K562 (cell line): ENCODE measurements at regions not wholly inside any gene's neighbourhood (a gene's known extent, or its start where the extent isn't known, plus 50 kb on each side); places are given as distances from the start of the nearest gene placed in this dataset.

ENCODE experiments used
- CTCF ChIP-seq, 3 experiments: IDR thresholded peaks in 2 of 3; conservative IDR thresholded peaks in 1 of 3; 2 replicates each; pipeline ENCODE4 v1.5.1; 2011 to 2012; ENCODE audit warnings: low read length in 3 of 3, mild to moderate bottlenecking in 3 of 3, control low read depth in 2 of 3, improper control_type of control experiment in 1 of 3, inconsistent platforms in 1 of 3, low read depth in 1 of 3, mixed read lengths in 1 of 3, moderate library complexity in 1 of 3; ENCODE audit not compliant: insufficient read depth in 2 of 3
- DDX20 ChIP-seq: fragments of 450-650 bp; IDR thresholded peaks from 2 replicates; pipeline ENCODE4 v1.6.1; 2016; ENCODE audit warnings: missing genetic modification characterization, low read depth, mild to moderate bottlenecking, missing compliant biosample characterization, moderate library complexity
- EZH2 ChIP-seq: IDR thresholded peaks from 2 replicates; pipeline ENCODE4 v1.6.1; 2012; ENCODE audit warnings: low read depth, mild to moderate bottlenecking, inconsistent platforms, low read length, borderline replicate concordance
- GABPB1 ChIP-seq: sonication (generic); formaldehyde crosslinking; IDR thresholded peaks from 2 replicates; pipeline ENCODE4 v1.8.0; 2022; ENCODE audit warnings: mild to moderate bottlenecking, missing genetic modification reagents
- PML ChIP-seq: IDR thresholded peaks from 2 replicates; pipeline ENCODE4 v1.6.1; 2012; ENCODE audit warnings: low read length, inconsistent platforms
- XRCC5 ChIP-seq: fragments of 200-400 bp; formaldehyde crosslinking; IDR thresholded peaks from 2 replicates; pipeline ENCODE4 v1.6.1; 2017; ENCODE audit warnings: low read depth, mild to moderate bottlenecking, low read length
- ZHX1 ChIP-seq: fragments of 150-350 bp; conservative IDR thresholded peaks from 2 replicates; pipeline ENCODE4 v1.6.1; 2014; ENCODE audit warnings: low read length
- ZNF253 ChIP-seq: fragments of 250-450 bp; sonication (Bioruptor Pico); conservative IDR thresholded peaks from 2 replicates; pipeline ENCODE4 v1.6.1; 2021; ENCODE audit warnings: mild to moderate bottlenecking
- ZNF785 ChIP-seq: fragments of 250-450 bp; sonication (Bioruptor Pico); IDR thresholded peaks from 2 replicates; pipeline ENCODE4 v1.4.0; 2020; ENCODE audit warnings: mild to moderate bottlenecking

- no peak for TF ChIP-seq CTCF (IDR thresholded peaks at IDR 0.05 in 2 of 3, conservative IDR thresholded peaks at IDR 0.05 in 1 of 3; ENCODE audit: insufficient read depth in 2 of 3, low read depth in 1 of 3, low read length in 3 of 3)
- no peak for TF ChIP-seq ZHX1
- TF ChIP-seq ZNF785, result no peak
- TF ChIP-seq DDX20 (tag), result no peak
- no peak for TF ChIP-seq ZNF253 (CRISPR knock-in tag)
- no peak for TF ChIP-seq GABPB1 (CRISPR knock-in tag)
- no peak for TF ChIP-seq EZH2
- TF ChIP-seq XRCC5, result no peak
- TF ChIP-seq PML, result no peak
Observed at GRCh38 chr5:10859393-10860195, 98.6 kb upstream of the DAP start.
